ENCODE measurements at regions not wholly inside any gene's neighbourhood (a gene's known extent, or its start where the extent isn't known, plus 50 kb on each side); places are given as distances from the start of the nearest gene placed in this dataset.
"Not testable (repeated sequence)": the region's sequence is repeated elsewhere in the genome, so short reads cannot be mapped to it uniquely, and the experiment has no call there.

DNA sequence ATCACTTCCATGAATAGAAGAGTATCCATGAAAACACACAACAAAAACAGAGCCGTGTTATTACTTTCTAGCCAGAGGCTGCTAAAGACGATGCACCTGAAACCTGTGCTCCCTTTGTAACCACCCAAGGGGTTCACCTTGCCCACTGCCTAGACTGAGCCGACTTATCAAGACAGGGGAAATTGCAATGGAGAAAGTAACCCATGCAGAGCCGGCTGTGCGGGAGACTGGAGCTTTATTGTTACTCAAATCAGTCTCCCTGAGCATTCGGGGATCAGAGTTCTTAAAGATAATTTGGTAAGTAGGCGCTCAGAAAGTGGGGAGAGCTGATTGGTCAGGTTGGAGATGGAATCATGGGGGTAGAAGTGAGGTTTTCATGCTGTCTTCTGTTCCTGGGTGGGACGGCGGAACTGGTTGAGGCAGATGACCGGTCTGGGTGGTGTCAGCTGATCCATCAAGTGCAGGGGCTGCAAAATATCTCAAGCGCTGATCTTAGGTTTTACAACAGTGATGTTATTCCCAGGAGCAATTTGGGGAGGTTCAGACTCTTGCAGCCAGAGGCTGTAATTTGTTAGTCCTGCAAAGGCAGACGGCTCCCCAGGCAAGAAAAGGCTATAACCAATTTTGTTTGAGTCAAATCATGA is 366.6 kb downstream of the PREX1 start:
- no peak for DNase-seq

- no peak for DNase-seq
These were observed 367.1 kb downstream of the PREX1 start for GRCh38 chr20:48460681-48461080.

DNA sequence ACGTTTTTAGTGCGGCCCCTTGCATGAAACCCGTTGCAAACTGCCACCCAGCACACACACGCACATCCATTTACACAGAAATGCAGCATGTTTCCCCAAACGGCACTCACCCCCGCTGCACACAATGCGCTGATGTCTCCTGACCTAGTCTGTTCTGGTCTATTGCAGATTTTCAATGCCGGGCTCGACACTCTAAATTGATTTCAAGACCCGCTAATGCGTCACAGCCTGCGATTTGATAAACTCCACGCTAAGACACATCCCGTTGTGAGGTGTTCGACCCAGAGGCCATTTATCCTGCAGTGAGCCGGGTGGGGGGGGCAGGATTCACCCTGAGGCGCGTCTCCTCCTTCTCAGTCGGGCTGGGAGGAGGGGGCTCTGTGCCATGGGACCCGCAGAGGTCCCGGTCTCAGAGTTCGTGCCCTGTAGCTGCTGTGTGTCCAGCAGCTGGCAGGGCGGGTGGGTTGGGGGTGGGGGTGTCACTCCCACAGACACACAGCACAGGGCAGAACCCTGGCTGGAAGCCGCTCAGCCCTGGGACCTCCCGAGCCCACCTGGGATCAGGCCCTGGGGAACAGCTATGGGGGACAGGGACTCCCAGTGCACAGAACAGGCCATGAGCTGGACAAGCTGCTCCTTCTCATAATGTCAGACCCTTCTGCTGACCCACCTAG is 367.9 kb downstream of the PREX1 start:
- no peak for DNase-seq

DNA sequence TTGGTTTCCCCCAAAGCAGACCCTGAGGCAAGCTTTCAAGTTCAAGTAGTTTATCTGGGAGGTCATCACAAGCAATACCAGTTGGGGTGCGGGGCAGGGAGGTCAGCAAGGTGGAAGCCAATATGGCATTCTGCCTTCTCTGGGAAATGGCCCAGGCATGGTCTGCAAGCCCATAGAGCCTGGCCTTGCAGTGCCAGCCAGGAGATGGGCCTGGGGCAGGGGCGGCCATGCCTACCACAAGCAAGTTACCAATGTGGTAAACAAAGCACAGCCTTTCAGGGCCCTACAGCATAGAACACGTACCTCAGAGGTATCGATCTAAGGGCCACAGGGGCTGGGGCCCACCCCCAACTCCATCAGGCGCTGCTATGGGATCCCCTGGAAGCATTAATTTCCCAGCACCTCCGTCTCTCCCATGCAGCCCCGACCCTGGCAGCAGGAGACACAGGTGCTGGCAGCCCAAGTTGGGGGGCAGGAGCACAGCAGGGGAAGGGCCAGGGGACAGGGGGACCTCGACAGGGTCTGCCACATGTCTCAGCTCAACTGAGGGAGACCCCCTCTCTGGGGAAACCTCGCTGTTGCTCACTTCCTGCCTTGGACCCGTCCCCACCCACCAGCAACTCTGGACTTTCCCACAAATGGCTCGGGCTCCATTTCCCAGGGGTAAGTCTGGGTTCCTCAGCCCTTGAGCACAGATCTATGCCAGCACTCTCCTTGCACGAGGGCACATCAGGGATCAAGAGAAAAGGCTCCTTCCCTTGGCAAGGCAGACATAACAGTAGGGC is 369.0 kb downstream of the PREX1 start:
- no peak for DNase-seq

DNA sequence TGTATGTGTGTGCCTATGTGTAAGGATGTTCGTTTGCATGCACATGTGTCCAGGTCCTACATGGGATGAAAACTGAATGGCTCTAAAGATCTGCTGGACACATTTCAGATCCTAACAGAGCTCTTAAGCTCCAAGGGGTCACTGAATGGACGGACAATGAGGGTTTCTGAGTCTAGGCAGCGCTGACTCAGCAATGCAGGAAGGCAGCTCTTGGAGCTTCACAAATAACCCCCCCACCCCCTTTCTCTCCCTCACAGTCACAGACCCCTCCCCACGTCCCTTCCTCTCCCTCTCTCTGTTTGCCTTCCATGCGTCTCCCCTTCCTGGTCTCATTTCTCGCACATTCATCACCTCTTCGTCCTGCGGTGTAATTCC is 369.8 kb downstream of the PREX1 start:
- no peak for DNase-seq

- no peak for DNase-seq
These were observed 370.4 kb downstream of the PREX1 start for GRCh38 chr20:48457193-48458002.

- DNase-seq = no peak
These were observed 371.2 kb downstream of the PREX1 start for GRCh38 chr20:48456366-48457192.

DNA sequence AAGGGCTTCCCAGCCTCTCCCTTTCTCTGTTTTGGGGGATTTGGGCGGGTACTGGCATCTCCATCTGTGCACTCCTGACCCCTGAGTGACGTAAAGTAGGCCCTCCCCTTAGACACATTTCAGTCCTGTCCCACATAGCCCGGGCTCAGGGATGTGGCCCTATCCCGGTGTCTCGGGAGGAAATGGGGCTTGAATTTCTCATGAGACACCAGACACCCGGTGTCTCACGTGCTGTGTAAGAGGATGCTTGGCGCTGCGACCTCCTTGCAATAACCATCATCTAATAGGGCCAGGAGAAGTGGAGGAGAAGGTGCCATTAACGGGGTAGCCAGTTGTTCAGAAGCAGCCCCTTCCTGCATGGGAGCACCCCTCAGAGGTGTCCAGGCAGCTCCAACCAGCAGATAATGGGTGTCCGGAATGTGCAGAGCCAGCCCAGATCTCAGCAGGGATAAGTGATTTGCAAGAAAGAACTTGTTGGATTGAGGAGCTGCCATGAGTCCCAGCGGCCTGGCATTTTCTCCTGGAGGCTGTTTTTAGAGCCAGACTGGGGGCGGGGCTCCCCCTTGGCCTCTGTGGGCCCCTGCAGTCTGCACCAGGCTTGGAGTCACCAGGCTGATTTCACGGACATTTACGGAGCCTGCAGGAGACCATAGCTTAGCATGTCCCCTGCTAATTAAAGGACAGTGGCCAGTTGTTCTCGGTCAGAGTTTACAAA is 372.0 kb downstream of the PREX1 start:
- no peak for DNase-seq

- DNase-seq = no peak
These were observed 372.9 kb downstream of the PREX1 start for GRCh38 chr20:48454671-48455490.

GRCh38 chr20:48453477-48454093 is 374.2 kb downstream of the PREX1 start:
- no peak for DNase-seq

- no peak for DNase-seq
These were observed 376.4 kb downstream of the PREX1 start for GRCh38 chr20:48451401-48451800.

GRCh38 chr20:48448666-48449600 is 378.9 kb downstream of the PREX1 start:
- no peak for DNase-seq

GRCh38 chr20:48447456-48447855 is 380.3 kb downstream of the PREX1 start:
- no peak for DNase-seq

- no peak for DNase-seq
These were observed 382.0 kb downstream of the PREX1 start for GRCh38 chr20:48445827-48446226.

- no peak for DNase-seq
These were observed 383.6 kb downstream of the PREX1 start for GRCh38 chr20:48444249-48444648.

DNA sequence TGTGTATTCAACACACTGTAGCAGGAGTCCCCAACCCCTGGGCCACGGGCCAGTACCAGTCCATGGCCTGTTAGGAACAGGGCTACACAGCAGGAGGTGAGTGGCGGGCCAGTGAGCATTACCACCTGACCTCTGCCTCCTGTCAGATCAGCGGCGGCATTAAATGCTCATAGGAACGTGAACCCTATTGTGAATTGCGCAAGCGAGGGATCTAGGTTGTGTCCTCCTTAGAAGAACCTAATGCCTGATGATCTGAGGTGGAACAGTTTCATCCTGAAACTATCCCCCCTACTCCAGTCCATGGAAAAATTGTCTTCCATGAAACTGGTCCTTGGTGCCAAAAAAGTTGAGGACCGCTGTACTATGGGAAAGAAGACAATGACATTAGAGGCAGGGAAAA is 386.9 kb downstream of the PREX1 start:
- no peak for DNase-seq

DNA sequence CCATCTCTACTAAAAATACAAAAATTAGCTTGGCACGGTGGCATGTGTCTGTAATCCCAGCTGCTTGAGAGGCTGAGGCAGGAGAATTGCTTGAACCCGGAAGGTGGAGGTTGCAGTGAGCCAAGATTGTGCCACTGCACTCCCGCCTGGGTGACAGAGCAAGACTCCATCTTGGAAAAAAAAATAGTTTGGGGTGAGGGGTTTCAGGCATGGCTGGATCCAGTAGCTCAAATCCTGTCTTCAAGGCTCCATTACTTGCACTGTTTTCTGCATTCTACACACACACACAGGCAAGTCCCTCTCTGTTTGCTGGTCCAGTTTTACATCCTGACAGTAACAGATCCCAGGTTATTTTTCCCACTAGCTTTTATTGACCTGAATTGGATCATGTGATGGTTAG is 387.5 kb downstream of the PREX1 start:
- DNase-seq = not testable (repeated sequence)

GRCh38 chr20:48437146-48437545 is 390.7 kb downstream of the PREX1 start:
- DNase-seq = no peak

DNA sequence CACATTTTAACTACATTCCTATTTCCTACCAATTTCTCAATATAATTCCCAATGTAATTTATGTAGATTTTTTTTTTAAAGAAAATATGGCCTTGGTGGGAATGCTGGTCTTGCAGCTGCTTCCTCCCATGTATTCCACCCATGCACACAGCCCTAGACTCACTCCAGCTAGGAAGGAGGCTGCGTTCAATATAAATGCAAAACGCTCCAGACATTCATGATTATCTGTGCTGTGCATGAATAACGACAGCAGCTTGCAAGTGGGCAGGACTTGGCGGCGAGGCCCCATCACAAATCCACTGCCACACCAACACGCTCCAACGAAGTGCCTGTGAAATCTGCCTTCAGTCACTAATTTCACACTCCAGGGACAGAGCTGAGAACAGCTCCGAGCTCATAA is 391.2 kb downstream of the PREX1 start:
- DNase-seq = not testable (repeated sequence)

All from GDM1 (cell line).